CD4-positive, alpha-beta T cell treated with Interleukin-2 at 100 ng/mL for 4 hours (primary cell): ENCODE measurements at regions not wholly inside any gene's neighbourhood (a gene's known extent, or its start where the extent isn't known, plus 50 kb on each side); places are given as distances from the start of the nearest gene placed in this dataset.
"Not testable (repeated sequence)": the region's sequence is repeated elsewhere in the genome, so short reads cannot be mapped to it uniquely, and the experiment has no call there.

ENCODE experiments used
- DNase-seq: peaks from one replicate; pipeline ENCODE4 v3.0.0-alpha.2; 2020; ENCODE audit warnings: low spot score

DNA sequence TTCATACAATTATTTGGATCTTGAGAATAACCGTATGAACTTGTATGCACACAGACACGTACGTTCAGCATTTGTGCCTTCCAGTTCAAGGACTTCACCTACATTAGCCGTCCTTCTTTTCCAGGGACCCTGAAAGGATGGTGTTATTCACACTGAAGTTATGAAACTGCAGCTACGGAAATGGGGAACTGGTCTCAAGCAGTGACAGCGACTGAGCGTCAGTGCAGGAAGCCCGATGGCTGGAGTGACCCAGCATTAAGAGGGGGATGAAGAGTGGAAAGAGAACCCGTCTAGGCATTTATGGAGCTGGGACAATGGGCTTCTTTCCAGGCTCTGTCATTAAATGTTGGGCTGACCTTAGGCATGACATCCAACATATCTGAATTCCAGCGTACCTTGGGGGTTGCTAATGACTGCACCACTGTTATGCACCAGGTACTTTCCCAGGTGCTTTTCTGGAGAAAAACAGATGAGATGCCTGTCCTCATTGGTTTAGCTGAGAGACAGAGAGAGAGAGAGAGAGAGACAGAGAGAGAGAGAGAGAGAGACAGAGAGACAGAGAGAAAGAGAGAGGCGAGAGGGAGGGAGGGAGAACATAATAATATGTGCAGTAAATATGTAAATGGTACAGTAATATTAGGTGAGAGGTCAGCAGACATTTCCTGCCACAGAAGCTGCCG lies 204.7 kb upstream of the EXOC2 start:
- DNase-seq = no peak

DNA sequence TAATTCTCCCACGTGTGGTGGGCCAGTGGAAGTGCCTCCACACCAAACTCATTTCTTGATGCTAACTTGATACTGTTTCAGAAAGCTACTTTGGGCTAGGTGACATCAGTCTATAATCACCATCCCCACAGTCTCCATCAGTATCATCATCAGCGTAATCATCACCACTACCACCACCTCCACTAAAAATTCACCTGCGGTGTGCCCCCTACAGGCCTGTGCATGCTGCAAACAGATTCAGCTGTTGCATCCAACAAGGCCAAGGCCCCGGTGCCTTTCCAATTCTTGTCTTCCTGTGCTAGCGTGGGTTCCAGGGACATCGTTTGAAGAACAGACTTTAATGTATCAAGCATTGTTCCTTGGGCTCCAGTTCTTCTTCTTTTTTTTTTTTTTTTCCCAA lies 201.3 kb upstream of the EXOC2 start:
- DNase-seq = no peak

DNA sequence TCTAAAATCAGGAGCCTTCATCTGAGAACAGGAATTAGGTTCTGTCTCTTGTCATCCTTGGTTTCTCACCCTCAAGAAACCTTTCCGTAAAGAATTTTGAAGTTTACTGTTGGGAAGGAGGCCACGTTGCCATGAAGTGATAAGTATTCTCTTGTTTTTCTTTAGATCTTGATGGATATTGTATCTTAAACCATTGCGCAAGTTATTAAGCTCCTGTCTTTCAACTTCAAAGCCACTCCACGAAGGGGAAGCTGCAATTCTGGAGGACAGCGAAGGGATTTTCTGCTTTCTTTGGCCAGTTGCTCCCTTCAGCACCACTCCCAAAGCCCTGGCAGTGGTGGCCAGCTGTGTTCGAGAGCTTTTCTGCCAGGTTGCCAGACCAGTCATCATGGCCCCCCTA lies 198.1 kb upstream of the EXOC2 start:
- no peak for DNase-seq

DNA sequence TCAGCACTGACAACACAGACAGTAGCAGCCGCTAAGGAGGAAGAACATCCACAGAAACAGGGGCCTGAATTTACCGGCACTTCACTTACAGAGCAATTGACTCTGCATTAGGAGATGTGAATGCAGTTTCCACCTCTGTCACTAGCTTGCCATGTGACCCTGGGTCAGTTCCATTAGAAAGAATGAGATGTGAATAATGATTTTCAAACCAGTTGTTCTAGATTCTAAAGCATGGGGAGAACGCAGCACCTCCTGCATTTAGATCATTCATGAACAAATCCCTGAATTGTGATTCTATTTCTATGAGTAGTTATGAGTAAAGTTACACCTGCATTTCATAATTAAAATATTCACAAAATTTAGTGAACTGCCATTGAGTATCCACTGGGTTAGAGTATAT lies 197.3 kb upstream of the EXOC2 start:
- DNase-seq = no peak

DNA sequence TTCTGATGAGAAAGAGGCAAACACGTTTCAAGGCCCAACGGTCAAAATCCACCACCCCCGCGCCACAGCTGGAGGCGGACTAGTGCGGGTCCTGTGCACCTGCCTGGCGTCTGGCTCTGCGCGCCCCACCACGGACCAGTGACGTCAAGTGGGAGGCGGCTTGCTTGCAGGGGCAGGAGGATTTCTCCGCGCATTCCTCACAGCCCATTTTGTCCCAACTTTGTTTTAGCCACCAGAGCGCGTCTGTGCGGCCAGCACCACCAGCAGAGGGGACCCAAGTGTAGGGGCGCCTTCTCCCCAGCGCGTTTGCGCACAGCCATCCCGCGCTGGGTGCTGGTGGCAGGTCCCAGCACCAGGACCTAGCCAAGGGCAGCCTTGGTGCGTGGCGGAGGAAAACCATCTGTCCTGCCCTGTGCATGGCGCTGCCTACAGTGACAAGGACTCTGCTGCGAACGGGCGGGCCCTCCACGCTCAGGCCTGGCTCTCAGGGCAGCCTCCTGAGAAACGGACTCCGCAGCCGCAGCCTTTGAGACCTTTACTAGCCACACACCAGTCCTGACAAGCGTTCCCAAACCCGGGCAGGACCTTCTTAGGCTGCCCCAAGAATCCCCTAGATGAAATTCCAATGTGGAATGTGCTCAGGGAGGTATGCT lies 194.8 kb upstream of the EXOC2 start:
- no peak for DNase-seq

DNA sequence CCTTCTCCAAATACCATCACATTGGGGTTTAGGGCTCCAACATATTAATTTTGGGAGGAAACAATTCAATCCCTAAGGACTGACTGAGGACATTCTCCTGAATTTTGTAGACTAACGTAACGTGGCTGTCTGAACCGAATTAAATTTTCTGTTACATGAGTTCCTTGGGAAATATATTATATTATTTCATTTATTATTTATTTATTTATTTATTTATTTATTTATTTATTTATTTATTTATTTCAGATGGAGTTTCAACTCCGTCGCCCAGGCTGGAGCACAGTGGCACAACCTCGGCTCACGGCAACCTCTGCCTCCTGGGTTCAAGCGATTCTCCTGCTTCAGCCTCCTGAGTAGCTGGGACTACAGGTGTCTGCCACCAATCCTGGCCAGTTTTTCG lies 193.2 kb upstream of the EXOC2 start:
- not testable (repeated sequence) for DNase-seq

DNA sequence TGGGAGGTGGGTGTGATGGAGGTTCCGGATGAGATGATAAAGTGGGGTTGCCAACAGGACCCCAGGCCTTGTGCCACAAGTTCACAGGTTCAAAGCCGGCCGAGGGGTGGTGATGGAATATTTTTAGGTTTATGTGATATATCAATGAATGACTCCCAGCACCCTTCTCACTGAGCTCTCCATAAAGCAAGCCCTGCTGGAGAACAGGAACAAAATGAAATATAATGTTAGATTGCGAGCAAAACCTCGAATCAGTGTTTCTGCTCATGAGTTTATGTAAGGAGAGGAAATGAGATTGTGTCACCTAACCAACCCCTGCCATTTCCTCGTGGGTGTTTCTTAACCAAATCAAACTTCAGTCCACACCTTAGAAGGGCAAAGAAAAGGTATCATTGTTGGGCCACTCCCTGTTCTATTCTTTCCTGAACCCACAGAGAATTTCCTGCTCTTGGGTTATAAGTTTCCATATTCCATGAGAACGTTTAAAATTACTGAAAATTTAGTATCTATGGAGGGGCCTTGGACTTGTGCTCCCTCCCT lies 192.2 kb upstream of the EXOC2 start:
- no peak for DNase-seq

DNA sequence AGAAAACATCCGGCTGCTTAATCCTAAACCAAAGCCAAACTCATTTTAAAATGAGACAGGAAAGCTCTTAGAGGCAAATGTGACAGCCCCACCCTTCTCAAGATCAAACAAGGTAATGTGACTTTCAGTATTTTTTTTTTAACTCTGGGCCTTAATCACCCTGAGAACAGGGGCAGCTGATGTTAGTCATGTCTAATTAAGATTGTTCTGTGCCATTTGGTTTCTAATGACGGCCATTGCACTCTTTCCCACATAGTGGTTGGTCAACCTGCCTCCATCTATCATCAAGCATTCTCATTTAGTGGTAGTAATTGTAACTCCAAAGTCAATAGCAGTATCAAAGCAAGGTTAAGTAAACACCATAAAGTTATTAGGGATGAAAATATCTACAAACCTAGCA lies 191.6 kb upstream of the EXOC2 start:
- no peak for DNase-seq

DNA sequence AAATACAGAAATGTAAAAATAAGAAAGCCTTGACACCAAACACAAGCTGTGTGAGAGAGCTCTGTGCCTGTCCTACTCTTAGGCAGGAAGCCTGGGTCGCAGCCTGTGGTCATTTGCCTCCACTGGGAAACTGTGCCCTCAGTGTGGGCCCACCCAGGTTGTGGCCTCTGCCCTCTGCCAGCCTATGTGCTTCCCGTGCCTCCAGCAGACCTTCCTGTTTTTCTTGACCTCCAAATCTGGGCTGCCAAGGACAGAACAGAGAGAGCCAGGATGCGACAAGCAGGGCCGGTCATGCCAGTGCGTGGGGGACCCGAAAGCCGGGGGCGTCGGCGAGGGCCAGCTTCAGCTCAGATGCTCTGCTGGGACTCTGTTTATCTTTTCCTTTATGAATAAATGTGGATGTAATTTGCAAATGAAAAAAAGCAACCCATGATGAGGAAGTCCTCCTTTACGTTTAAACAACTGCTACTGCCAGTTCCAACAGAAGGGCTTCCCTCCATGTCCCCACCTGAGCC lies 189.2 kb upstream of the EXOC2 start:
- no peak for DNase-seq

DNA sequence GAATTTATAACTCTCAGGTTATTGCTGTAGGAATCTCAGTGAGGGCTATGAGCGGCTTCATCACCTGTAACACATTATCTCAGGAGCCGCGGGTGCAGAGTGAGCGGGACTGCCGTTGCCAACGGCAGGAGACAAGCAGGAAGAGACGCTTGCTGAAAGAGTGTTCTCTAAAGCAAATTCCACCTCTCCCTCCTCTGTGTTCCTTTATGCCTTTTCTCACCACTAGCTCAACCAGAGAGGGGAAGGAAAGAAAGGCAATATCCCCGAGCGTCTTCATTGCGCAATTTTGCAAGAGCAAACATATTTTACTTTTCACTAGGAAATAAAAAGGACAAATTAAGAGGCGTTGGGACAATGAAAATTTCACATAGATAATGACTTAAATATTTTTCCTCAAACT lies 185.2 kb upstream of the EXOC2 start:
- no peak for DNase-seq

DNA sequence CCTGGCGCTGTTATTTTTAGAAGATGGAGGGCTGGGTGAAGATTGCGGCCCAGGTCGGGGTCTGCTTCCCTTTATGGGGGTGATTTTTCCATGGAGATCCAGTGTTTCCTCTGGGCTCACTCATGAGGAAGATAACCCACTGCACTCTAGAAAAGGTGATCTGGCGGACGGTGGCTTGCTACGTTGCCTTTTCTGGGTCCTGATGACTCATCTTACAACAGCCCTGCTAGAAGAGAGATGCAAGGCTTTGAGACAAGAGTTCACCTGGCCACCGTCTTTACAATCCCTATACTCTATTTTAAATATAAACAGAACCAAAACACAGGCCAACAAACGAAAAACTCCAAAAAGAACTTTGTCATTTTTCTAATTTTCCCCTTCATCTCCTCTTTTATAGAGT lies 182.1 kb upstream of the EXOC2 start:
- DNase-seq = no peak

DNA sequence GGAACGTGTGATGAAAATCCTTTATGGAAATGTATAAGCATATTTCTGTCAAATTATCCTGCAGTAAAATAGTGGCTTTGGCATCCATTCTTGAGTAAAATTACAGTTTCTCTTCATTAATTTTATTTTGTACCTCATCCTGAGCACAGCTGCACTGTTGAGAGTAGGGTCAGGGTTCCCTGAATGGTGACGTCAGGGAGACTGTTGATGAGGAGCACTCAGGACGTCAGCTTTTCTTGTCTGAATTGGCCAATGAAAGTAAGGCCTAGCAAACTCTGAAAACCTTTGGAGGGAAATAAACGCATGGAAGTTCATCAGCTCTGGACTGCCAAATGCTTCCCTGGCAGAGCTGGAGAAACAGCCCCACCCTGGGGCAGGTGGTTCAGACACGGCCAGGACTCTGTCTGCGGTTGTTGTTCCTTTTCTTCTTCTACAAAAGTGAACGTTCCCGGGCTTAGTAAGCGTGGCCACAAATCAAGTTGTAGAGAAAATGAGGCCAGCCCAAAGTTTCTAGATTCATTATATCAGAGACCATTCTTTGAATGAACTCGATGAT lies 179.7 kb upstream of the EXOC2 start:
- DNase-seq = no peak

DNA sequence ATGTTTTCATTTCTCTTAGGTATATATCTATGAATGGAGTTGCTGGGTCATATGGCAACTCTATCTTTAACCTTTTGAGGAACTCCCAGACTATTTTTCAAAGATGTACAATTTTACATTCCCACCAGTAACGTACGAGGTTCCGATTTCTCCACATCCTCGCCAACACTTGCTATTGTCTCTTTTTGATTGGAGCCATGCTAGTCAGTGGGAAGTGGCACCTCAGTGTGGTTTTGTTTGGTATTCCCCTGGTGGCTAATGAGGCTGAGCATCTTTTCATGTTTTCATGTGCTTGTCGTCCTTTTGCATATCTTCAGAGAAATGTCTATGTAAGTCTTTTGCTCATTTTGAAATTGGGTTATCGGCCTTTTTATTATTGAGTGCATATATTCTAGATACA lies 178.6 kb upstream of the EXOC2 start:
- no peak for DNase-seq

DNA sequence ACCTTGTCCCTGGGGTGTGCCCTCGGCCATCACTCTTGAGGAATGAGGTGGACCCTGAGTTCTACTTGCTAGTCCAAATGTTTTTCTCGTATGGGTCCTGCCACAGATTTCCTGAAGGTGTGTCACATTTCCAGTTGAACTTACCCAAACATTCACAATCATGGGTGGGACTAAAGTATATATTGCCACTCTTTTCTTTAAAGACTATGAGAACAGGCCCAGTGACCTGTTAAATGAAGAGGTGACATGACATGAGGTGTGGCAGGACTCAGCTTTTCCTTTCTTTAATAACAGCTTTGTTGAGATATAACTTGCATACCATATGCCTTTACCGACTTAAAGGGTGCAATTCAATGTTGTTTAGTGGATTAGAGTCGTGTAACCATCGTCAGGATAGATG lies 177.2 kb upstream of the EXOC2 start:
- DNase-seq = no peak

DNA sequence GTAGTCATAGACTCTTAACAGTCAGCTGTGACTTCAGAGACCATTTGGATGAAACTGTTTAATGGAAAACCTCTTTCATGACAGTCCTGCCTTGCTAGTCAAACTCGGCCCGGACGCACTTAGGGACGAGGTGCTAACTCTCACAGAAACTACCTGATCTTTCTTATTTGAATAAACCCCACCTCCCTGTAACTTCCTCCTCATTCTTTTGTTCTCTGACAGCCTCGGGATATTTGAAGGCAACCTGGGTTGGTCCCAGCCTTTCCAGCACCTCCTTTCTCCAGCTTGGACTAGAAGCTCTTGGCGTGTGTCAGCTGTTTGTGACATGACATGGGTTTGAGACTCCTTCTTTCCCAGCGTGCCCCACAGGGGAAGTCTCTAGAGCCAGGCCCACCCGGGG lies 175.3 kb upstream of the EXOC2 start:
- no peak for DNase-seq

DNA sequence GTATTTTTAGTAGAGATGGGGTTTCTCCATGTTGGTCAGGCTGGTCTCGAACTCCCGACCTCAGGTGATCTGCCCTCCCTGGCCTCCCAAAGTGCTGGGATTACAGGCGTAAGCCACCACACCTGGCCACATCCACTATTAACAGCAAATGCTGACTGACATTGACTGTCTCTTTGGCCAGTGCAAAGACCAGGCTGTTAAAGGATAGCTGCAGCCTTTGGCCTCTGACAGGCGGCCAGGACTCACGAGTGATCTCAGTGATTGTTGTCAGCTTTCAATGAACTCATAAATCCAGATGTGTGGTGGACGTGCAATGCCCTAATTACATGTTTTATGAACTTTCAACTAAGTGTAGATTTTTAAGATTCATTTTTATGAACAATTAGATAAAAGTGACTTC lies 174.4 kb upstream of the EXOC2 start:
- no peak for DNase-seq

DNA sequence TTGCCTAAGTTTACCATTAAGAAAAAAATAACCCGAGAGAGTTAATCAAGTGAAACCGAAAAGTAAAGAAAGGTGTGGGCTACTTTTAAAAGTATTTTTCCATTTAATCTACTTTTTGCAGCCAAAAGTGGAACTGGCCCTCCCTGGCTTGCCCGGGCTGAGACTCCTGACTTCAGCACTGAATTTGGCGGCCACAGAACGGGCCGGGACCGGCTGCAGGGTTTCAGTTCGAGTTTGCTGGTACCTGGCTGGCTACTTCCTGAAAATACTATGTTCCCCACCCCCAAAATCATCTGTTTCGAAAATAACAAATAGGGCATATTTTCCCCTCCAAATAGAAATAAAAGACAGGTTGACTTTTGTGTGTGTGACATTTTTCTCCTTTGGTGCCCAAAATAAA lies 173.4 kb upstream of the EXOC2 start:
- DNase-seq = no peak

DNA sequence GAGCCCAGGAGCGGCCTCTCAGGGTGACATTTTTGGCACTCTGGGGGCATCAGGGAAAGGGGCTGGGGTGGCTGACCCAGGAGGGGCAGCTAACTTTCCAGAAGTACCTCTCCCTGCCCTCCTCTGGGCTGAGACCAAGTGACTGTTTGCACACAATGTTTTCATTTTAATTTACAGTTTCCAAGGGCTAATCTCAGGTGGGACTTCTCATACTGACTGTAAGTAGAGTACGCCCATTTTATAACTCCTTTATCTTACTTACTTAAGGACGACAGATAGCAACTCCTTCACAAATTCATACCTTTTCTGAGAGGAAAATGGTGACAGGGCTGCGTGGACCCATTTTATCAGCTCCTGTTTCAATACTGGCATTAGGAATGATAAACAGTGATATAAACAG lies 172.9 kb upstream of the EXOC2 start:
- DNase-seq = no peak

DNA sequence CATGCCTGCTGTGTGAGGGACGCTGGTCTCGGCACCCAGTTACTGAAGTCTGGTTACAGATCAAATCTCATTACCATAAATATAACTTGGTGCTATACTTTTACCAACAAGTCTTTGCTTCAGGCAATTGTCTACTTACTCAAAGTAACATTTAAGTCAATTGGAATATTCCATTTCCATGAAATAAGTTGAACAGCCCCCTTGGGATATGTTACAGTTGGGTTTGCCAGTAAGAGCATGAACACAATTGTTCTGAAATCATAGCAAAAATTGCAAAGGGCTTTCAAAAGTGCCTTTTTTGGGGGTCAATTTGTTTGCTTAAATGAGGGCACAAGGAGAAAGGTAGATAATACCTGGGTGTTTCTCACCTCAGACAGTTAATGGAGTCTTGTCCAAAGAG lies 170.9 kb upstream of the EXOC2 start:
- DNase-seq = no peak

DNA sequence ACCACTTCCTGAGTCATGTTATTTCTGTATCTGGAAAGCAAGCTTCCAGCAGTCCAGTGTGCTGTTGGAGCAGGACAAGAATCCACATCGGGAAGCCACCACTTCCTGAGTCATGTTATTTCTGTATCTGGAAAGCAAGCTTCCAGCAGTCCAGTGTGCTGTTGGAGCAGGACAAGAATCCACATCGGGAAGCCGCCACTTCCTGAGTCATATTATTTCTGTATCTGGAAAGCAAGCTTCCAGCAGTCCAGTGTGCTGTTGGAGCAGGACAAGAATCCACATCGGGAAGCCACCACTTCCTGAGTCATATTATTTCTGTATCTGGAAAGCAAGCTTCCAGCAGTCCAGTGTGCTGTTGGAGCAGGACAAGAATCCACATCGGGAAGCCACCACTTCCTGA lies 170.2 kb upstream of the EXOC2 start:
- DNase-seq = not testable (repeated sequence)

DNA sequence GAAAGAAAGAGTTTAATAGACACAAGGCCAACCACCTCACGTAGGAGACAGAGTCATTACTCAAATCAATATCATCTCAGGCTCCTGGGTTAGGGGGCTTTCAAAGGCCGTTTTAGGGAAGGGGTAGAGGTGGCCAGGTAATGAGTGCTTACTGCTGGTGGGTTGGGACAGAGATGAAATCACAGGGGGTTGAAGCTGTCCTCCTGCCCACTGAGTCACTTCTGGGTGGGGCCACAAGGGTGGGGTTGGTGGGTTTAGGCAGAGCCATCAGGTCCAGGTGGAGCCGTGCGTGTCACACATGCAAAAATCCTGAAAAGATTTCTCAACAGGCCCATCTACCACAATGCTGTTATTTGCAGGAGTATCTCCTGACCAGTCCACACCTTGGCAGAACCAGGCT lies 167.0 kb upstream of the EXOC2 start:
- DNase-seq = no peak

DNA sequence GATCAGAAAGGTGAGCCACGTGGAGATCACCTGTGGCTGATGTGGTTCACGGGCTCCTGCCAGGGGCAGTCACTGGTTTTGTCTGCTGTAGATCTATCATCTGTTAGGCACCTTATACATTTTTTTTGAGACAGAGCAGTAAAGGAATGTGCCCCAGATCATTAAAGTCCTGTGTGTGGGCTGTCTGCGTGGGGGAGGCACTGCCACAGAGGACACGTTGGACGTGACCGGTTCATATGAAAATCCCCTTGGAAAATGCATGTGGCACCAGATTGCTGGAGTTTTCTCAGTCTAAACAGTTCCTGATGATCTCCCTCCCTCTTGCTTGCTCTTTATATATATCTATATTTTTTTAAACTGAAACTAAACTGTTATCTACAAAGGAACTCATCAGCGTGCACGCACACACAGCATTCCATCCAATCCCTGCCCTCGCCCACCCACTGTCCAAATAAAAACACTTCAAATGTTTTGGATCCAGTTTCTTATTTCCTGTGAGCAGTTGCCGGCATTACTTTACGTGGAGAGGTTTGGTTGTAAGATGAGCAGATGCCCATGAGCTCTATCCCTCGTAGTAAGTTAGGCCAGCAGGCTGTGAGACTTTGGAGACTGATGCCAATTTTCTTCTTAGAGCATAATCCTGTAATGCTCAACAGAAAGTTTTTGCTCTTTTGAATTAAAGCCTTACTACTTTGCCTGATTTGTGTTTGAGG lies 161.6 kb upstream of the EXOC2 start:
- DNase-seq = no peak

DNA sequence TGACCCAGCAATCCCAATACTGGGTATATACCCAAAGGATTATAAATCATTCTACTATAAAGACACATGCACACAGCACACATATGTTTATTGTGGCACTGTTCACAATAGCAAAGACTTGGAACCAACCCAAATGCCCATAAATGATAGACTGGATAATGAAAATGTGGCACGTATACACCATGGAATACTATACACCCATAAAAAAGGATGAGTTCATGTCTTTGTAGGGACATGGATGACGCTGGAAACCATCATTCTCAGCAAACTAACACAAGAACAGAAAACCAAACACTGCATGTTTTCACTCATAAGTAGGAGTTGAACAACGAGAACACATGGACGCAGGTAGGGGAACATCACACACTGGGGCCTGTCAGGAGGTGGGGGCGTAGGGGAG lies 159.3 kb upstream of the EXOC2 start:
- not testable (repeated sequence) for DNase-seq
